PC-9 (cell line): ENCODE measurements at regions not wholly inside any gene's neighbourhood (a gene's known extent, or its start where the extent isn't known, plus 50 kb on each side); places are given as distances from the start of the nearest gene placed in this dataset.

Experiments used
- BruUV-seq: library from RNA; stranded (reverse); fragments of 400-500 nt; replicated peaks from 2 replicates; lab custom pipeline; 2021; lab: Mats Ljungman, UMichigan
- CTCF ChIA-PET: fragments of 300-600 bp; sonication (Branson Sonifier 250); formaldehyde crosslinking; loops from one replicate; lab custom pipeline; 2022; ENCODE audit warnings: antibody characterized with exemption; lab: Charles Lee
- POLR2A ChIA-PET: fragments of 300-600 bp; sonication (Branson Sonifier 250); formaldehyde crosslinking; loops from one replicate; lab custom pipeline; 2022; ENCODE audit warnings: antibody characterized with exemption; ENCODE audit not compliant: unreplicated experiment; lab: Charles Lee
- DNase-seq, 2 experiments: peaks; one replicate each; pipeline versions ENCODE4 v3.0.0 to v3.0.0-alpha.2; 2015 to 2022; ENCODE audit warnings: mixed read lengths in 1 of 2
- H2AFZ ChIP-seq: fragments of 200-600 bp; sonication (generic); 2 replicates; pipeline ENCODE4 v1.8.1; 2017; ENCODE audit warnings: antibody characterized with exemption
- H3F3A ChIP-seq: fragments of 200-600 bp; sonication (generic); 2 replicates; pipeline ENCODE4 v1.8.1; 2017; ENCODE audit warnings: antibody characterized with exemption, mild to moderate bottlenecking, low read depth; ENCODE audit not compliant: insufficient read depth
- H3K27ac ChIP-seq: fragments of 200-600 bp; sonication (generic); 2 replicates; pipeline ENCODE4 v1.6.1; 2016; ENCODE audit warnings: mixed run types
- H3K27me3 ChIP-seq: fragments of 200-600 bp; sonication (generic); 2 replicates; pipeline ENCODE4 v1.6.1; 2016; ENCODE audit warnings: low read depth, mixed run types; ENCODE audit not compliant: insufficient read depth
- H3K36me3 ChIP-seq: fragments of 200-600 bp; sonication (generic); 2 replicates; pipeline ENCODE4 v1.6.1; 2016; ENCODE audit warnings: low read depth, mixed run types
- H3K4me1 ChIP-seq: fragments of 200-600 bp; sonication (generic); replicated peaks from 2 replicates; pipeline ENCODE4 v1.6.1; 2016; ENCODE audit warnings: mixed run types; ENCODE audit not compliant: insufficient read depth
- H3K4me2 ChIP-seq: fragments of 200-600 bp; sonication (generic); 2 replicates; pipeline ENCODE4 v1.6.1; 2017; ENCODE audit warnings: mixed run types
- H3K4me3 ChIP-seq: fragments of 200-600 bp; sonication (generic); 2 replicates; pipeline ENCODE4 v1.6.1; 2016; ENCODE audit warnings: mixed run types
- H3K79me2 ChIP-seq: fragments of 200-600 bp; sonication (generic); 2 replicates; pipeline ENCODE4 v1.6.1; 2017; ENCODE audit warnings: low read depth, mixed run types
- H3K9me2 ChIP-seq: fragments of 200-600 bp; sonication (generic); 2 replicates; pipeline ENCODE4 v1.8.1; 2017; ENCODE audit warnings: mild to moderate bottlenecking; ENCODE audit not compliant: insufficient read depth
- H3K9me3 ChIP-seq: fragments of 200-600 bp; sonication (generic); 2 replicates; pipeline ENCODE4 v1.8.1; 2016; ENCODE audit warnings: low read depth; ENCODE audit not compliant: insufficient read depth
- H4K20me1 ChIP-seq: fragments of 200-600 bp; sonication (generic); 2 replicates; pipeline ENCODE4 v1.8.1; 2017; ENCODE audit not compliant: insufficient read depth
- CTCF ChIP-seq: fragments of 200-600 bp; sonication (generic); conservative IDR thresholded peaks from 2 replicates; pipeline ENCODE4 v1.6.1; 2017; ENCODE audit warnings: mixed run types, antibody characterized with exemption, mild to moderate bottlenecking, moderate library complexity
- EZH2 ChIP-seq: fragments of 200-600 bp; sonication (generic); IDR thresholded peaks from 2 replicates; pipeline ENCODE4 v1.8.0; 2017; ENCODE audit warnings: antibody characterized with exemption, low read depth
- intact Hi-C: fragments of 100-400 bp; cut with micrococcal nuclease; formaldehyde crosslinking; loops from one replicate; pipeline ENCODE4 v1.10.0; 2022; ENCODE audit not compliant: unreplicated experiment

GRCh38 chr5:52728686-52729085 is 59.0 kb upstream of the ITGA1 start:
- intact Hi-C loops = no loop called here
- Histone ChIP-seq H3K9me2 (no peaks in the 10 kb centered on the region), H3K4me1 (peaks cover 11% of the 10 kb centered on the region), H3K36me3 (no peaks in the 10 kb centered on the region), H2AFZ (no peak overlapping the region), H3K27me3 (no peaks in the 10 kb centered on the region), H3K4me3 (no peak overlapping the region), H3K4me2 (no peak overlapping the region), H4K20me1 (no peaks in the 10 kb centered on the region), H3K79me2 (no peaks in the 10 kb centered on the region), H3K27ac (no peak overlapping the region), H3F3A (no peaks in the 10 kb centered on the region), H3K9me3 (no peaks in the 10 kb centered on the region)
- CTCF ChIA-PET = no interaction called here
- POLR2A ChIA-PET = no interaction called here
- no peak for DNase-seq
- TF ChIP-seq EZH2 (no peak), CTCF (no peak)
- no TSS peak for BruUV-seq

- POLR2A ChIA-PET = no interaction called here
Observed at GRCh38 chr5:52731274-52732027, 56.3 kb upstream of the ITGA1 start.

GRCh38 chr5:52734557-52734956 is 53.2 kb upstream of the ITGA1 start:
- Histone ChIP-seq H2AFZ (no peak overlapping the region), H3K27me3 (no peaks in the 10 kb centered on the region), H3K36me3 (no peaks in the 10 kb centered on the region), H3K4me1 (no peaks in the 10 kb centered on the region), H4K20me1 (no peaks in the 10 kb centered on the region), H3K4me2 (no peak overlapping the region), H3K9me3 (no peaks in the 10 kb centered on the region), H3K79me2 (no peaks in the 10 kb centered on the region), H3K9me2 (no peaks in the 10 kb centered on the region), H3K27ac (no peak overlapping the region), H3K4me3 (no peak overlapping the region), H3F3A (no peaks in the 10 kb centered on the region)
- CTCF ChIA-PET = no interaction called here
- TF ChIP-seq EZH2 = no peak
- TF ChIP-seq CTCF = no peak
- no TSS peak for BruUV-seq
- intact Hi-C loops = no loop called here
- no peak for DNase-seq
- POLR2A ChIA-PET = no interaction called here

More at GRCh38 chr5:52731274-52732027, 56.3 kb upstream of the ITGA1 start:
- no peaks in the 10 kb centered on the region for H3K79me2 ChIP-seq
- H3K4me1 ChIP-seq = peaks cover 11% of the 10 kb centered on the region
- no peak overlapping the region for H3K27ac ChIP-seq
- no peak for DNase-seq
- no peak overlapping the region for H3K4me2 ChIP-seq
- no peaks in the 10 kb centered on the region for H3K27me3 ChIP-seq
- H3K4me3 ChIP-seq = no peak overlapping the region
- no peaks in the 10 kb centered on the region for H3K9me3 ChIP-seq
- no peaks in the 10 kb centered on the region for H3F3A ChIP-seq
- TF ChIP-seq CTCF (no peak), EZH2 (no peak)
- no TSS peak for BruUV-seq
- no peak overlapping the region for H2AFZ ChIP-seq
- H3K9me2 ChIP-seq = no peaks in the 10 kb centered on the region
- CTCF ChIA-PET = no interaction called here
- no peaks in the 10 kb centered on the region for H4K20me1 ChIP-seq
- no peaks in the 10 kb centered on the region for H3K36me3 ChIP-seq
- intact Hi-C loops = no loop called here
